Urothelium cell line (cell line): ENCODE measurements at regions not wholly inside any gene's neighbourhood (a gene's known extent, or its start where the extent isn't known, plus 50 kb on each side); places are given as distances from the start of the nearest gene placed in this dataset.
A peak's percentile ranks its signal among the peaks of the same experiment; 100 is the strongest.

ENCODE experiments used
- DNase-seq: peaks from one replicate; pipeline ENCODE4 v3.0.0; 2011; ENCODE audit warnings: low spot score, mixed read lengths
- FAIRE-seq: peaks from 2 replicates; lab custom pipeline; 2011; peaks lifted over from hg19 to GRCh38; lab: Jason Lieb, UNC

DNA sequence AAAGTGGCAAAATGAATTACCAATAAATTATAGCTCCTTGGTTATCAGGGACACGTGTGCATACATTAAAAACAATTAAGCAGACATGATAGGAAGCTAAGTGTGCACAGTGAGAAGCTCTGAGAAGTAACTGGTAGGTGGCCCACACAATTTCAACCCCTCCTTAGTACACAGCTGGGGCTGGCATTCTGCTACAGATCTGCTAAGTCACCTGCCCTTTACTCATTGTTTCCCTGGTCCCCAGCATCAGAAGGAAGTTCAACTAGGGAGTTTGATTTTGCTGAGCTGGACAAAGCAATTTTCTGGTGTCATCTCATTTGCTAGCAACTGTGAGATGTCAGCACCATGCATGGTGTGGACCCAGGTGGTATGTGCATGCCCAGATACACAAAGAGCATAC, 424.1 kb upstream of the NPVF start:
- no peak for FAIRE-seq
- DNase-seq = no peak

DNA sequence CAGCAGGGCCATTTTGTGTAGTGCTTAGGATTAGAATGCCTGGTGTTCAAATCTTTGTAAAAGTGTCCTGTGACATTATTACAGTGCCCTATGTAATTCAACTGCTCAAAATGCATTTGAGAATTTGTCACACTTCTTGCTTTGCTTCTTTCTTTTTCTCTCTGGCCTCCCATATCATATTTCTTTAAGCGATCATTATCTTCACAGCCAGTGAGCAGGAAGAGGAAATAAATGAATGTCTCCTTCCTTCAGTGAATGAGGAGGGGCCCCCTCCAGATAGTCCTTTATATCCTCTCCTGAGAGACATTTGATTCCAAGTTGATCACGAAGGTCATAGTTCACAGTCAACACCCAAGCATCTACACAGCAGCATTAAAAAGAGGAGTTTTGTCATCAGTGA, 425.1 kb upstream of the NPVF start:
- no peak for FAIRE-seq
- no peak for DNase-seq

DNA sequence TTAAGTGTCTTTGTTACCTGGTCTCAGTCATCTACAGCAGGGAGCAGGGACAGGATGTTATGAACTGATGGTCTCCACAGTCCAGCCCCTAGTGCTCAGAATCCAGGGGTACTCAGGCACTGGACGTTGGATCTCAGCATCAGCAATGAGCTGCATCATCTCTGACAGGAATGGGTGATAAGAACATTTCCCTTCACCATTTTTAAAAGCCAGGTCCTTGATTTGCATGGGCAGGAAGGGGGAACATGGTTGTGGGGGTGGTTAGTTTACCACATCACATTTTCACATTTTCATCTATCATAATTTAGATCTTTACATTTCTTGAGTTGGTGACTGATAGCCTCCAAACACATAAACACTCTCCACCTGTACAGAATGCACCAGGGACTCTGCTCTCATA, 427.8 kb upstream of the NPVF start:
- no peak for DNase-seq
- no peak for FAIRE-seq

DNA sequence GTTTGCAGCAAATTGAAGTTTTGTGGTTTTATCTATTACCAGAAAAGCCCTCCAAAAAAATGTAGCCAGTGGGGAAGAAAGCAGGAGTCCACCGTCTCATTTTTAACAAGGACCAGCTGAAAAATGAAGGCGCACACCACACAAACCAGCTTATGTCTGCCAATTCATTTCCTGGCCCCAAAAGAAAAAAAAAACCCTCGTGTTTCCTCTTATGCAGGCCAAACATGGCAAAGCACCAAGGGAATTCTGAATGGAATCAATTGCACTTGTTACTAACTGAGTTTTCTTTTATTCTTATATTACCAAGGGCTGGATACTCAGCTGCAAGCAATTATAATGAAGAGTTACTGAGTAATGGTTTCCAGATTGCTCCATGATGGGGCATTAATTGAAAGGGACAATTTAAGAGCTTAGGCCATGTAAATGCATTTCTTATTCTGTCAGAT, 428.3 kb upstream of the NPVF start:
- no peak for DNase-seq
- no peak for FAIRE-seq

DNA sequence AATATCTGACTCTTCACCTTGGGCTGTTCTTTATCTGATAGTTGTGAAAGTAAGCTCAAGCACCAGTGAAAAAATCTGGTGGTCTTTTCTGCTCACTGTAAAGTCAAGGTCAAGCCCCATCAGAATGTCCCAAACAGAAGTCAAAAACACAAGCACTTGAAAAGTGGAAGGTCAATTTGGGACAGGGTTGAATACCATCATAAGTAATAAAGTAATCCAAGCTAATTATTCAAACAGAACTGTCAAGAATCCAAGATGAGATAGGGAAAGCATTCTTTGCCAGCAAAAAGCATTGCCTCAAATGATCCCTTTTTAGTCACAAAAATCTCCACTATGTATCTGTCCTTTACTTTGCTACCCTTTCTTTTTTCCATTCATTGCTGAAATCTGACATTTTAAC, 430.1 kb upstream of the NPVF start:
- FAIRE-seq = no peak
- DNase-seq = no peak

DNA sequence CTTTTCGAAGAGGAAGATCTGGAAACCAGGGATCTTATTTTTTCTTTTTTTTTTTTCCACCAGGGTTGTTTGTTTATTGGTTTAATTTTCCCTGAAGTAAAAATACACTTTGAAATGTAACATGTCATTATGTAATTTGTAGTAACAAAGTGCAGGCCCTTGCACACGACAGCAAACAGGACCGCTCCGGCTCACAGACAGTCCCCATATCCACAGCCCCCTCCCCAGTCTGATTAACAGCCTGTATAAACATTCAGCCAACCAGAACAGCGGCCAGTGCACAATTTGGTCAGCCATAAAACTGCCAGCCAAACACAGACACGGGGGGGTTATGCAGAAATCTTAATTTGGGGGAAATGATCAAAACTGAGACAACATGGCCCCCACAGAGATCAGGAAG, 431.6 kb upstream of the NPVF start:
- DNase-seq (no peak), FAIRE-seq (no peak)

DNA sequence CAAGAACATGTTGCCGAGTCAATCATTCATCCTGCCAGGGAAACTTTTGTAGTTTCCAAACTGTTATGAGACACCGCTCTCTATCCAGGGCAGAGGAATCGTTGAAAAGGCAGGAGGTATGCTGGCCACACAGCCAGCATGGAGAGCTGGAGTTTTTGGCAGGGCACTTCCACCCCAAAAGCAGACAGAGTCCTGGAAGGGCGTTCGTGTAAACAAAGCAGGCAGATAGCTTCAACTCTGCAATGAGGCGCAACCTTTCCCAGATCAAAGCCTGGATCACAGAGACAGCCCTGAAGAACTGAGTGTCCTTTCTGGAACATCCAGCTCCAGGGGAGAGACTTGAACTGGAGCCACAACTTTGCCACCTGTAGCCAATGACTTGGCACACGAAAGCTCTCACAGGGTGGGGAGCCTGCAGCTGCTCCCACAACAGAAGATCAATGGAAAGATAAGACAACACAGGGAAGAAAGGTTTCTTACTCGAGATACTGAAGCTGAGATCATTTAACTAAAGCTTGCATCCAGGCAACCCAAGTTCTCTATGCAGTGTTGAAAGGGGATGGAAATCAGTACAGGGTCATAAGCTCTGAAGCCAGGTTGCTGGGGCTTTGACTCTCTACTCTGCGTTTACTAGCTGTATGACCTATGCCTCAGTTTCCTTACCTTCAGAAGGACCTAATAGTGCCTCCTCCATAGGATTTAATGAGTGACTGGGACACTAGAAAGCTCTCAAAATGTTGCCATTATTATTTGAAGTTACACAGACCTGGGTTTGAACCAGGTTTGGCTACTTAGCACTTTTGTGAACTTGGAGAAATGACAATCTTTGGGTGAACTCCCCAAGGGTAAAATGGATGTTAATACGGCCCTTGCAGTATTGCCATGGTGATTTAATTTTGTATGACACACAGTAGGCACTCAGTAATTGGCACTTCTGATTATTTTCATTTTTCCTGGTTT, 434.8 kb upstream of the NPVF start:
- no peak for FAIRE-seq
- no peak for DNase-seq

DNA sequence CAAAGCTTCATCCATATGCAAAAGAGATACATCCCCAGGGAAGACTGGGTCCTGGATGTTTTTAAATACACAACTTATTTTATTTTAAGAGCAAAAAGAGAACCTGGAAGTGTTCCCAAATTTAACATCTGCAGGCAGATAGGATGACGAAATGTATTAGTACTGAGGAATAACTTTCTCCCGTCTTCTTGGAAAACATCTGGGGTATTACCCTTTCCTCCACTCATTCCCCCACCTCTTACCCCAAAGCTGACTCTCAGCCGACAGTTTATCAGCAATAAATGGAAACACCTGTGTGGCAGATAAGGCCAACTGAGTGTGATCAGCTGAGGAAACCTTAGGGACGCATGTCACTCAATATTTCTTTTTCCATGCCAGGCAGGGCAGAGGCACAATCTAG, 435.6 kb upstream of the NPVF start:
- no peak for FAIRE-seq

DNA sequence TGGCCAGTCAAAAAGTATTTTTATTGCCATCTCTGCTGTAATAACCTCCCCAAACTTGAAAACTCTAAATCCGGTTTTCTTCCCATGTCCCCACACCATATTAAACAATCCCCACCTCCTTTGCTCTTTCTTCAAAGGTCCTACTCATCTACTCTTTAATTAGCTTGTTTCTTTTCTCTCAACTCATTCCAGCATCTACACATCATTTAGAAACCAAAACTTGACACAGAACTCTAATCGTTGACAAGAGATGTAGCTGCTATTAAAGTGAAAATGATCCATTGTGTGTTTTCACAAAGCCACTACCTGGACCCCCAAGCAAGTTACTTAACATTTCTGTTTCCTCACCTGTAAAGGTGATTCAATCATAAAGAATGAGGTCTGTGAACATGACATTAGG, 436.3 kb upstream of the NPVF start:
- no peak for FAIRE-seq
- no peak for DNase-seq

More for the DNA sequence above, 435.6 kb upstream of the NPVF start:
- no peak for DNase-seq

DNA sequence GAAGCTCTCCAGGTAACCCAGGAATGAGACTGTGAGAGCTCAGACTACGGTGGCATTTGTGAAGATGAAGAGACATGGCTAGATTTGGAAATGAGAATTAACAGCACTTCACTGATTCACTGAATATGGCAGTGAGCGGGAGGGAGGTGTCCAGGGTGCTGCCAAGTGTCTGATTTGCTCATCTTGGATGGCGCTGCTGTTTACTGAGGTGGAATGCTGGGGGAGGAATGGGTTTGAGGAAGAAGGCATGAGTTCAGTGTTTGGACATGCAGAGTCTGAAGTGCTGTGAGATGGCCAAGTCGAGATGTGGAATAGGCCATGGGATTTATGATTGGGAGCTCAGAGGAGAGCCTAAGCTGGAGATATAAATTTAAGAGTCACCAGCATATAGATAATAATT, 437.1 kb upstream of the NPVF start:
- no peak for DNase-seq
- no peak for FAIRE-seq

DNA sequence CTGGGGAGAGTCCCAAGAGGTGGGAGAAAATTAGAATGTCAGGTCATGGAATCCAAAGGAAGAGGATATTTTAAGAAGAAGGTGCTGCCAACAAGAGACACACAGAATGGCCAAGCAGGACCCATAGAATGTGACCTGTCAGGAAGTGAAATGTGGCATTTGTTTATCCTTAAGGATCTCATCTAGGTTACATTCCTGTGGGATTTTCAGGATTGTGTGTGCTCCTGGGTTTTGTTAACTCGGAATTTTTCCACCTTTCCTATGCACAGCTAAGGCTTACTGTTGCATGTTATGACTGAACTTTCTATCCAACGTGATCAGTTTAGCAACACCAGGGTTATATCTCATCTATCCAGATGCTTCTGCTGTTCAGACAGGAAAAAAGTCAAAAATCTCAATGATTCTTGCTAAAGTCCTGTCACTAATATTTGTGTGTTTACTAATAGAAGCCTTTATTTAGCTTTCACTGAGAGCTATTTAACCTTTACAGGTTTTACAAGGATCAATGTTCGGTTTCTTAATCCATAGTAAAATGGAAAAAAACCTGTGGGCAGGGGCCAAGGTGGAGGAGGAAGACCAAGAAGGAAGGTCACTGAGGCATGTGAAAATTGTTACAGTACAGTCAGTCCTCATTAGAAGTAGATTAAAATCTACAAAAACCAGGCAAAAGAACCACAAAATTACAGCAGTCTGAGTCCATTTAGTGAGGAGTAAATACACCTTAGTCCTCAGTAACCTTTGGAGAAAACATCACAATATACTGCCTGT, 437.8 kb upstream of the NPVF start:
- DNase-seq = no peak
- FAIRE-seq = no peak

DNA sequence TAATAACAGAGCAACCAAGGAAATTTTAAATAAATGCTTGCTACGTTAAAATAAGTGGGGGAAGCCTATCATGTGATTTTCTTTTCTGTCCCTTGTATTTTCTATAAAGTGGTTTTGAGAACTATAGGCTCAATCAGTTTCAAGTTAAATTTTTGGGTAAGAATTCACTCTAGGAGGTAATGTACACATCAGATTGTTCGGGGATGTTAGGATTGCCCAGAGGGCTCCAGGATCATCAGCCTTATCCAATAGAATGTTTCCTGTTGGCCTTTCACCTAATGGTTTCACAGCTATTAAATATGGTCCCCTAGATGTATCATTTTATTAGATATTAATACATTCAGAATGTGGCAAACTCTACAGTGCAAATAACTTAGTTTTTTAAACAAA, 438.4 kb upstream of the NPVF start:
- no peak for FAIRE-seq
- DNase-seq = no peak

DNA sequence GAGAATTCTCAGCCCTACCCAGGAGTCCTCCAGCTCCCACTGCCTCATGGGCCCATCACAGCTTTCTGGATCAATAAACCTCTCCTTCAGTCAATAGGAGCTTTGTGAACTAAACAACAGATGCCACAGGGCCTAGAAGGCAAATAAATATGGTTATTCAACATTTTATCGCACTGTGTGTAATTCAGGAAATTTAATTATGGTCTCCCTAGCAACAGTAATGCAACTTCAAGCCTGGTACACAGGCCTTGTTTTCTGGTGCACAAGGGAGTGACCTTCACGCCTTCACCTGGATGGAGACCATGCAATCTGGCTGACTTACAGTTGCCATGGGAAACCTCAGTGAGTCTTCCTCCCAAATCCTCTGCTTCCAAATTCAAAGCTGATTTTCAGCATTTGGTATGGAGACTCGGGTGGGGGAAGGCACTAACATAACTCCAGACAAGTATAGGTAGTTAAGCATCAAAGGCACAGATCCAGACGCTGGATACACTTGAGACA, 441.0 kb upstream of the NPVF start:
- no peak for FAIRE-seq
- no peak for DNase-seq

DNA sequence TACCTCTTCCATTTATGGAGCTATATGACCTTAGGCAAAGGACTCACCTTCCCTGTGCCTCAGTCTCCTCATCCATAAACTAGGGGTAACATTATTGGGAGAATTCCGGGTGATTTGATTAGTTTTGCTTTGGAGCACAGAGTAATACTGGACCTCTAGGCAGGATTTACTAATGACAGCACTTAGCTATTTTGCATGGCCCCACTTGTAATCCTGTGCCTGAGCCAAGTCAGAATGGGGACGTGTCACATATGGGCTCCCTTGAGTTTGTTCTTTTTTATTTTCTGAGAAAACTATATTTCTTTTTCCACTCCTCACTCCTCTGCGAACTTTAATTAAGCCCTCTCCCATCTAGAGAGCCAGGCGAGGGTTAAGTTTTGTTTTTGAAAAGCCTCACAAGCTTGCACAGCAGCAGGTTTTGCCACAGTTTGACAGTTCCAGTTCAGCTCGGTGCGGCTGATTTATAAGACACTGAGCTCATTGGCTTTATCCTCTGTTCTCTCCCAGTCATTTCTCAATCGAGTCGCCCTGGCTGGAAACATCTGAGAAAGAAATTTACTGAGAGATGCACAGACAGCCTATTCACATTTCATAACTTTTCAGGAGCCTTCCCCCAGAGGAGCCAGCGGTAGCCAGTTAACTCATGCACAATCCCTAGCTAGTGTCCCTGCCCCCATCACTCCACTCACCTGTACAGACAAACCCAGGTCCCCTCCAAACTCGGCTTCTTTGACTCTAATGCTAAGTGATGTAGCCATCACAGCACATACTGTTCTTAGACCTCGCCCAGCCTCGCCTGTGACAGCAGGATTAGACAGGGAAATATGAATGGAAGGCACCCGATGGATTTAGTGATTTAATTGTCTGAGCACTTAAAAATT, 441.9 kb upstream of the NPVF start:
- DNase-seq (no peak), FAIRE-seq (no peak)

DNA sequence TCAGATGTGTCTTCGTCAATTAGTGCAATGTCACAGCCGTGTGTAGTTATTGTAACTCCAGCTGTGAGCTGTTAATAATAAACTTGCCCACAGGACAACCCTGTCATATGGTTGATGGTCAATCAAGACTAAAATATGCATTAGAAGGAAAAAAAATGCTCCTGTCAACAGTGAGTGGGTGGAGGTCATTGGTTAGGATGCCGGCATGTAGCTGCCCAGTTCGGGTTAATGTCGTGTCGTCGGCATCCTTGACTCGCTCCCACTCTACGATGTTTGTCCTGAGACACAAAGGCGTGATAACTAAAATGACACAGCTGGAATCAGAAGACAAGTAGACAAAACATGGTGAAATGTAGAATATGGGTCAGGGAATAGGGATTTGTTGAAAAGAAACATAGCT, 442.8 kb upstream of the NPVF start:
- DNase-seq = no peak
- no peak for FAIRE-seq

DNA sequence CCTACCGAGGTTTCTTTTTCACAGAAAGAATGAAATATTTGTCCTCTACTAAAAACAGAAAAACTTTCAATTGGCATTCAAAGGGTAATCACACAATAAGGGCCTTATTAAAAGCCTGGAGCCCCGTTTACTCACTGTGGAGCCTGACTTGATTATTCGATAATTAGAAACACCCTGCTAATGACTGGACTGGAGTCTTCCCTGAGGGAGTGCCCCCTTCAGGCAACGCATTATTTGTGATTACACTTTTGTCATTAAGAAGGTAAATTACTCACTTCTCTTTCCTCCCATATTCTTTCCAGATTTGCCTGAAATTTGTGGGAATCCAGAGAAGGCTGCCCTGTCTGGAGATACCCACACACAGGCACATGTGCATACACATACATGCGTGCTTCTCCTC, 444.2 kb upstream of the NPVF start:
- FAIRE-seq (no peak), DNase-seq (no peak)

DNA sequence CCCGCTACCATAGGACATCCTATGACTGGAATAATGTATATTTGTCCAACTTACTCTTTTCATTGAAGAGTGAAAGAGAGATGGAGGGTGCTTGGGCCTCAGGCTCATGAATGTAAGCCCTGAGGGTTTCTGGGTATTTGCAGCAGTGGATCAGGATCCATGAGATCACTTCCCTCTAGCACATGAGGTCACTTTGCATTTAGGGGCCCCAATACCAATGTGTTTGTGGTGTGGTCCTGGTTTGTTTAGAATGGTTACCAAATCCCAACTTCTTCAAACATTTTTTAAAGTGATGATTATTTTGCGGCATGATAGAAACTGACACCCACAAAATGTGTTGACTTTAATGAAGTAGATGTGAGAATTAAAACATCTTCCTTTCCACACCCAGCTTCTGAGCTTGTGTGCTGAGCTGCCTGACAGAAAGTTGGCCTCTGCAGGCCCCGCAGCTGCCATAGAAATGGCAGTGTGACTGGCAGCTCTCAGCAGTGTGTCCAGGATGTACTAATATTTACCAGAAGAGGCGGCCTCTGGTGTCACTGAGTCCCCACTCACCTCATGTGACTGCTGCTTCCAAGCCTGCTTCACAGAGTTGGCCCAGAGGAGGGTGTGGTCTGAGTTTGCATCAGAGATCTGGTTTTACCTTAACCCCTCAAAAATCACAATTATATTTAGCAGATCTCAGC, 447.6 kb upstream of the NPVF start:
- FAIRE-seq = no peak
- DNase-seq = no peak

DNA sequence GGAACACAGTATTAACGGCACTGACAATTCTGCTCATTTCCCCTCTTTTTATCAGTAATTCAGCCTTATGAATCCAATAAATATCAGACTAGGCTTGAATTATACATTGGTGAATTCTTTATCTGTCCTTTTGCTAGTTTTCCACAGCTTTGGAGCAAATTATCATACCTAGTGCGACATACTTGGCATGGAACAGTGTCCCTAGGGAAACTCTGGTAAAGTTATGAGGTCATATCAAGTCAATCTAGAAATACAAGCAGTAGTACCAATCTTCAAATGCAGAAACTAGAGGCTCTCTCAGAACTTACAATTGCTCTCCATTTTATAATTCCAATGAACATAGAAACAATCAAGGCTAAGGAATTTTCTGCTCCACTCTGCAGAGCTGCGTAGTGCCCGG, 449.3 kb upstream of the NPVF start:
- DNase-seq (no peak), FAIRE-seq (no peak)

DNA sequence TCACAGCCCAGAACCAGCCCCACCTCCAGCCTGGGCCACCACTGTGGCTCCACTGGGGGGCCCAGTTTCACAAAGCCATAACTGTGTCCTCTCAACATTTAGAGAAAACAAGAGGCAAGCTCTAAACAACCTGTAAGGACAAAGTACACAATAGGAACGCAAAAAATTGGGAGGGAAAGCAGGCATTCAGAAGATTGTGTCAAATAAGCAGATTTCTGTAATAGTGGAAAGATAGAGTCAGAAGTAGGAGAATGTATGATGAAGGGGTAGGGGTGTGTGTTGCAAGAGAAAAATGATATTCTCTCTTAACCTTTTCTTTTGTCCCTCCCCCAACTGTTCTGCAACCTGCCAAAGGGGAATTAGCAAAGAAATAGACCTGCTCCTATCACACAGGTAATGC, 449.9 kb upstream of the NPVF start:
- DNase-seq = no peak
- FAIRE-seq = no peak

DNA sequence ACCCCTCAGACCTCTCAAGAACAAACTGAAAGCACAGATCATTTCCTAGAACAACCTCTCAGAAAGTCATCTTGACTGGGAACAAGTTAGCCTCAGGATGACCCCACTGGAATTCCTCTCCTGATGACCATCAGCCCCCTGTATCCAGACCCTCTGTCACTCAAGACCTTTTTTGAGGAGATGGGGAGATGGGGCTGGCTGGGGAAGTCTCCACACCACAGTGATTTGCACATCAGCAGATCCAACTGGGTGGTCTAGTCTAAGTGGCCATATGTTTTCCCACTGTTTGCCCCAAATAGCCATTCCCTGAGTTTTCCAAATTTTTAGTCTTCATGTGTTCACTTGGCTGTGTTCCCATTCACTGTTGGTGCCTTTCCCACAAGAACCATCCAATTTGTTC, 452.4 kb upstream of the NPVF start:
- DNase-seq (no peak), FAIRE-seq (peak; percentile 35)
